ENCODE measurements at regions not wholly inside any gene's neighbourhood (a gene's known extent, or its start where the extent isn't known, plus 50 kb on each side); places are given as distances from the start of the nearest gene placed in this dataset.

GRCh38 chr9:33731625-33732024 lies 63.7 kb upstream of the PRSS3 start:
- TF ChIP-seq EZH2 (IDR thresholded peaks at IDR 0.05; ENCODE audit: insufficient read depth, poor library complexity, severe bottlenecking) (no peak), EZH2phosphoT487 (IDR thresholded peaks at IDR 0.05; ENCODE audit: insufficient read depth, low read depth) (no peak)
